ENCODE measurements at regions not wholly inside any gene's neighbourhood (a gene's known extent, or its start where the extent isn't known, plus 50 kb on each side); places are given as distances from the start of the nearest gene placed in this dataset.

DNA sequence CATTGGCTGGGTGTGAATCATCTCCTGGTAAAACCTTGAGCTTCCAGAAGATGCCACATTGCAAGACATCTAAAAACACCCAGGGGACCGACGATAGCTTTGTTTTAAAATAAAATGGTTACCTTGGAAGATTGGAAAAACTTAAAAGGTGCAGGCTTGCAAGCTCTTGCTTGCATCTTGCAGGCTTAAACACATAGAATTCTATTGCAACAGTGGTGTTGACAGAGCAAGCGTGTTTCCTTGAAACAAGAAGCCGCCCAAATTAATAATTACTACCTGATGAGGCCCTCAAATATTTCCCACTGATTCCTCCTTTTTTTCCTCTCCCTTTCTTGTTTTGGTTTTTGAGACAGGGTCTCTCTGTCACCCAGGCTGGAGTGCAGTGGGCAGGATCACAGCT lies 137.1 kb upstream of the BASP1 start:
- TF ChIP-seq ZFP3 (CRISPR knock-in tag; IDR thresholded peaks at IDR 0.05) (no peak), TCF4 (CRISPR knock-in tag; IDR thresholded peaks at IDR 0.05; ENCODE audit: borderline replicate concordance) (no peak), OSR1 (CRISPR knock-in tag; IDR thresholded peaks at IDR 0.05) (no peak), TOX (CRISPR knock-in tag; IDR thresholded peaks at IDR 0.05; ENCODE audit: borderline replicate concordance) (no peak), ISL1 (CRISPR knock-in tag; IDR thresholded peaks at IDR 0.05) (no peak)
- TF ChIP-seq, protein P1, sequence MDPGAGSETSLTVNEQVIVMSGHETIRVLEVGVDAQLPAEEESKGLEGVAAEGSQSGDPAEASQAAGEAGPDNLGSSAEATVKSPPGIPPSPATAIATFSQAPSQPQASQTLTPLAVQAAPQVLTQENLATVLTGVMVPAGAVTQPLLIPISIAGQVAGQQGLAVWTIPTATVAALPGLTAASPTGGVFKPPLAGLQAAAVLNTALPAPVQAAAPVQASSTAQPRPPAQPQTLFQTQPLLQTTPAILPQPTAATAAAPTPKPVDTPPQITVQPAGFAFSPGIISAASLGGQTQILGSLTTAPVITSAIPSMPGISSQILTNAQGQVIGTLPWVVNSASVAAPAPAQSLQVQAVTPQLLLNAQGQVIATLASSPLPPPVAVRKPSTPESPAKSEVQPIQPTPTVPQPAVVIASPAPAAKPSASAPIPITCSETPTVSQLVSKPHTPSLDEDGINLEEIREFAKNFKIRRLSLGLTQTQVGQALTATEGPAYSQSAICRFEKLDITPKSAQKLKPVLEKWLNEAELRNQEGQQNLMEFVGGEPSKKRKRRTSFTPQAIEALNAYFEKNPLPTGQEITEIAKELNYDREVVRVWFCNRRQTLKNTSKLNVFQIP (CRISPR knock-in tag; IDR thresholded peaks at IDR 0.05; ENCODE audit: borderline replicate concordance, low read depth), result no peak
